GM19328 (cell line): ENCODE measurements at regions not wholly inside any gene's neighbourhood (a gene's known extent, or its start where the extent isn't known, plus 50 kb on each side); places are given as distances from the start of the nearest gene placed in this dataset.
A peak's percentile ranks its signal among the peaks of the same experiment; 100 is the strongest.

Experiments
- ATAC-seq: cut with Tn5 transposase; IDR thresholded peaks from one replicate; pipeline ENCODE4 v1.9.1; 2021; ENCODE audit warnings: mild to moderate bottlenecking, moderate library complexity; ENCODE audit not compliant: unreplicated experiment

DNA sequence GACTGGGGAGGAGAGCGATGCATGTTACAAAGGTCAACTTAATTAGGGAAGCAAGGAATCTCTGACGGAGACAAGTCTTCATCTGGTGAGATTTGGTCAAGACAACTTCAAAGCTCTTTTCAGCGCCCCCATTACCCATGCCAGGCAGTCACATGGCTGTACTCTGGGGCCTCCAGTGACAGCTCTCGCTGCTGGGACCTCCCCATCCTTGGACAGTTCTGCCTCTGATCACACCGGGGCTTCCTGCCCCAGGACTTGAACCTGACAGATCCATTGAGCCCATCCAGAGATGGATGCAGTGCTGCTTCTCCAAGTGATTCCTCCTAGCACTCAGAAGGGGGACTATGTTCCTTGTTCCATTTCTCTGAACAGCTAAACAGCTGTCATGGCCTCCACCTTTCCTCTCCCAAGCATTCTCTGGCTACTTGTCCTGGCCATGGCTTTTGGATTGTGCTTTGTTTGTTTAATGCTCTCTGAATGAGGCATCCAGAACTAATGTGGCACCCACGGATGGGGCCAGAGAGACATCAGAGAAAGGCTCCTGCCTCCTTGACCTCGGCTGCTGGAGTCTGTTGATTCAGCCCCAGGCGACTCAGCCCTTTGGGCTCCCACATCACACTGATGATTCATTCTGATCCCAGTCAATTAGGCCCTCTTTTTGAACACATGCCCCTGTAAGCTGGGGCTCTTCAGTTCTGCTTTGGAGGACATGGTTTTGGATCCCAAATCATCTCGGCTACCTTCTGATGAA lies 122.1 kb upstream of the ADAMTS16 start:
- no peak for ATAC-seq

DNA sequence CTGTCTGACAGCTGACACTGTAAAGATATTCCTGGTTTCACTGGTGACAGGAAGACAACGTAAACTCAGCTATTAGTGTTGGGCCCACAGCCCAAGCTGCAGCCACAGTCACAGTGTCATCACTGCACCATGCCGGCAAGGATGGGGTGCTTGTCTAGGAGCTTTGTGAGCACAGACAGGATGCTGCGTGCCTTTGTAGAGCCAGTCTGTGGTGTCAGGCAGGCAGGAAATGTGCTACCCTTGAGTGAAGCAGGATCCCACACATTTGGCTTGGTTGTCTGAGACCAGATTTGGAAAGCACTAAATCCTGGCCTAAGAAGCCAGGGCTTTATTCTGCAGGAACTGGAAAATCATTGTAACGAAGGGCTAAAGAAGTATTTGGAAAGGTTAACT lies 121.6 kb upstream of the ADAMTS16 start:
- no peak for ATAC-seq

DNA sequence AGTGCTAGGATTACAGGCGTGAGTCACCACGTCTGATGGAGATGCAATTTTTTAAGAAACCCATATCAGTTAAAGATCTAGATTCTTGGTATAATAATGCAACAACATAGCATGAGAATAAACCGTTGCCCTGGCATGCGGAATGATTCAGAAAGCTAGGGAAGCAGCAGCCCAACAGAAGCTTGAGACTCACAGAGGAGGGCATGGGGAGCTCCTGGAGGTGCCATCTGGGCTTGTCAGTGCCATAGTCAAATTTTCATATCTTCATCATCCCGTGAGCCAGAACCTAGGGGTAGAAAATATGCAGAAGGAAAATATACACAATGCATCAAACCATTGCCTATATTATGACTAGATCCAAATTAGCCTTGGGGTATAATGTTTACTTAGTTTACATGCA lies 118.7 kb upstream of the ADAMTS16 start:
- no peak for ATAC-seq

DNA sequence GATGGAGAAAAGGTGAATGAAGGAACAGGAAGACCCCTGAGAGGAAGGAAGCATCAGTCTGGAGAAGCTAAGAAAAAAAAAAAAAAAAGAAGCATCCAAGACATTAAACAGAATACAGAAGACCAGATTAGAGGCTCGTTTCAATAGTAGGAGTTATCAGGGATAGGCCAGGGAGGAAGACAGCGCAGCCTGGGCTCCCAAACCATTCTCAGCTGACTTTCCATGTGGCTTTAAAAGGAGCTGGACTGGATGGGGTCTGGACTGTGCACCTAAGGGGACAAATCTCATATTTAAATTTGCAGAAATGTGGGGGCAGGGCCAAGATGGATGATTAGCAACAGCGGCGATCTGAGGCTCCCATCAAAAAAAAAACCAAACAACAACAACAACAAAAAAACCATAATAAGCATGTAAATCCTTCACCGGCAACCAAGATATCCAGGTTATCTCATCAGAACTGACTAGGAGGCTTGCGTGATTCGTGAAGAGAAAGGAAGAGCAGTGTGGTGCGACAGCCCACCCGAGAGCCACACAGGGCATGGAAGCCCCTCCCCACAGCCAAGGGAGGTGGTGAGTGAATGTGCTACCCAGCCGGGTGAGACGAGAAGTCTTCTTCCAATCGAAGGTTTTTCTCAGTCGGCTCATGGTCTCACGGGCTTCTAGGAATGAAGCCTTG lies 114.9 kb upstream of the ADAMTS16 start:
- ATAC-seq, result no peak

DNA sequence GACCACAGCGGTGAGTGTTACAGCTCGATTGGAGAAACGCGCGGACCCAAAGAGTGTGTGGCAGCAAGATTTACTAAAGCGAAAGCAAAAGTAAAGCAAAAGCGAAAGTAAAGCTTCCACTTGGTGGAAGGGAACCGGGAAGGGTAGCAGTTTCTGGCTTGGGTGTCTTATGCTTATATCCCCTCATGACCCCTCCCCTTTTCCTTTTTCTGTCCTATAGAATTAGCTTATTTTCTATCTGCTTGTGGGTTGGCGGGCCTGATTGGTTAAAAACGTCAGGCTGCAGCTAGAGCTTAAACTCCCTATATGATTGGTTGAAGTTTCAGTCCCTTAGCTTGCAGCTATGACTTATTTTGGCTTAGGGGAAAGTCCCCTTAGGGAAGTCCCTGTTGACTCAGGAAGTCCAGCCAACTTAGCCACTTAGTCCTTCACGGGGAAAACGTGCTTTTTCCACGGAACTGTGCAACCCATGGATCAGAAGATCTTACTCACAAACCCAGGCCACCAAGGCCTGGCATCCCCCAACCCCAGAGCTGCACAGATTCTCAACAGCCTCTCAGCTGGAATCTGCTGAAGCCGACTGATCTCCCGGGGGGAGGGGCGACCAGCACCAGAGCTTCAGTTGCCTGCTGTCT lies 114.2 kb upstream of the ADAMTS16 start:
- ATAC-seq, result no peak

DNA sequence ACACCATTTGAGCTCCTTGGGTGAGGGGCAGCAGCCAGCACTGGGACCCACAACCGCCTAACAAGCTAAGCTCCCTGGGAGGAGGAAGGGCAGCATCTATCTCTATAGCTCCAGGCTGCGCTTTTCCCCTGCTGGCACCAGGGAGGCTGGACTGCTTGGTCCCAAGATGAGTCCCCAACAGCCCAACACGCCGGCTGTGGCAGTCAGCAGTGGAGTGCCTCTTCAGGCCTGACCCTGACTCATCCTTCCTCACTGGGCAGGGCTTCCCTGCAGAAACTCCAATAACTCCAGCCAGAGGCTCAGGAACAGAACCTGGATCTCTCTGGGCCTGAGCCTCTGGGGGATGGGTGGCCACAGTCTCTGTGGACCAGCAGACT lies 113.7 kb upstream of the ADAMTS16 start:
- ATAC-seq, result no peak

DNA sequence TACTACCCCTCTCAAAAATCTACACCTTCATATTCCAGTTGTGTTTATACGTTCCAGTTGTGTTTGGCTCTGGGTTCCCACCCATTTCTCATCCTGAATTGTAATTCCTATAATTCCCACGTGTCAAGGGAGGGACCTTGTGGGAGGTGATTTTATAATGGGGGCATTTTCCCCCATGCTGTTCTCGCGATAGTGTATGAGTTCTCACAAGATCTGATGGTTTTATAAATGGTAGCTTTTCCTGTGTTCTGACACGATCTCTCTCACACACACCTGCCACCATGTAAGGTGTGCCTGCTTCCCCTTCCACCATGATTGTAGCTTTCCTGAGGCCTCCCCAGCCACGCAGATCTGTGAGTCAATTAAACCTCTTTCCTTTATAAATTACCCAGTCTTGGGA lies 108.5 kb upstream of the ADAMTS16 start:
- ATAC-seq, result no peak

DNA sequence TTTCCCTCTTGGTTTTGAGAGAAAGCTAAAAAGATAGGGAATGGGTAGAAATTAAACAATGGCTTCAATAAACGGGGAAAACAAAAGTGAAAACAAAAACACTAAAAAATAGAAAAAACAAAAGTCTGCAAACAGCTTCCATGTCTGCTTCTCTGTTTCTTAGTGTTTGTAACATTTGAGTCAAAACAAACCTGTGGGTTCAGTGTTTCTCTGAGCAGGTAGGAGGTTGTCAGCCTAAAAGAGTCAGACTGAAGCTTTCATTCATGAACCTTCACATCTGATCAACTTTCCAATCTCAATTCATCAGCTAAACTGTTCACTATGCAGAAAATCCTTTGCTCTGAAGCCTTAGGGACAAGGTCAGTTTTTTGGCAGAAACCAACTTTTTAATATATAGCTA lies 102.5 kb upstream of the ADAMTS16 start:
- no peak for ATAC-seq

DNA sequence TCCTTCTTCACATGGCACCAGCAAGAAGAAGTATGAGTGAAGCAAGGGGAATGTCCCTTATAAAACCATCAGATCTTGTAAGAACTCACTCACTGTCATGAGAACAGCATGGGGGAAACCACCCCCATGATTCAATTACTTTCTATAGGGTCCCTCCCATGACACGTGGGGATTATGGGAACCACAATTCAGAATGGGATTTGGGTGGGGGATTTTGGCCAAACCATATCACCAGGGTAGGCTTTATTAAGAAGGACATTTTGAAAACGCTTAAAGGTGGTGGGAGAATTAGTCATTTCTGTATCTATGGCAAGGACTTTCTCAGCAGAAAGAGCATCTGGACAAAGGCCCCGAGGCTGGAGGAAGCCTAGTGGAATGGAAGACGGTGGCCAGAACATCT lies 100.2 kb upstream of the ADAMTS16 start:
- no peak for ATAC-seq

DNA sequence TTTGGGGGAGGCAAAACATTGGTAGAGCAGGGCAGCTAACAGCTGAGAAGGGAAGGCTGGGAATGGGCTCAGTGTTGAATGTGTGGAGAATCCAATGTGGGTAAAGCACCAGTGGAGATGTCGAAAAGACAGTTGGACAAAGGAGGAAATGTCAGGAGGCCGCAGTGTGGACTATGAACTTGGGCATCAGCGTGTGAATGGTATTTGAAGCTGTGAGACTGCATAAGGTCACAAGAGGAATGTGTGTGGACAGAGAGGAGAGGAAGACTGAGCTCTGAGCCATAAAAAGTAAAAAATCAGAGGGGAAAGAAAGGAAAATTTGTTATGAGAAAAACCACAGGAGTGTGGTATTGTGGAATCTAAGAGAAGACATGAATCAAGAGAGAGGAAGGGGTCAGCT lies 99.4 kb upstream of the ADAMTS16 start:
- no peak for ATAC-seq

DNA sequence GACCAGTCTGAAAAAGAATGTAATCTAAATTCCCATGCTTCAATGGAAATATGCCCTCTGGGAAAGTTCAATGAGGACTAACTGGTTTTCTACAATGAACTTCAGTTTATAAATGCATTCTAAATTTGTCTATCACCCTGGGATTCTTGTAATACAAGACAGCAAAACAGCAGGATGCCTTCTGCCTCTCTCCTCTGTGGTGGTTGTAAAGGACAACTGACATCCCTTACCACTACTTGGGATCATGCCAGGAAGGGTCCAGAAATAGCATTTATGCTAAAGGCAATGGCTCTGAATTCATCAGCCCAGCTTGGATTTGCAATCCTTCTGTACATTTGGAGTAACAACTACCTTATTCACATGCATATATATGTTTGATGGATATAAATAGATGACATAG lies 97.3 kb upstream of the ADAMTS16 start:
- ATAC-seq, result no peak

DNA sequence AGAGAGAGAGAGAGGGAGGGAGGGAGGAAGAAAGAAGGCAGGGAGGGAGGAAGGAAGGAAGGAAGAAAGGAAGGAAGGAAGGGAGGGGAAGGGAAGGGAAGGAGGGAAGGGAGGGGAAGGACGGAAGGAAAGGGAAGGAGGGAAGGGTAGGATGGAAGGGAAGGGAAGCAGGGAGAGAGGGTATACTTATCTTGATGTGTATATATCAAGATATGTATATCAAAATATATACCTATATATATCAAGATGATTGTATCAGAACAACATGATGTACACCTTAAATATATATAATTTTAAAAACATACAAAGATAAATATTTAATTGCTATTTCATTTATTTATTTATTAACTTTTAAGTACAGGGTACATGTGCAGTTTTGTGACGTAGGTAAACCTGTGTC lies 96.8 kb upstream of the ADAMTS16 start:
- no peak for ATAC-seq

DNA sequence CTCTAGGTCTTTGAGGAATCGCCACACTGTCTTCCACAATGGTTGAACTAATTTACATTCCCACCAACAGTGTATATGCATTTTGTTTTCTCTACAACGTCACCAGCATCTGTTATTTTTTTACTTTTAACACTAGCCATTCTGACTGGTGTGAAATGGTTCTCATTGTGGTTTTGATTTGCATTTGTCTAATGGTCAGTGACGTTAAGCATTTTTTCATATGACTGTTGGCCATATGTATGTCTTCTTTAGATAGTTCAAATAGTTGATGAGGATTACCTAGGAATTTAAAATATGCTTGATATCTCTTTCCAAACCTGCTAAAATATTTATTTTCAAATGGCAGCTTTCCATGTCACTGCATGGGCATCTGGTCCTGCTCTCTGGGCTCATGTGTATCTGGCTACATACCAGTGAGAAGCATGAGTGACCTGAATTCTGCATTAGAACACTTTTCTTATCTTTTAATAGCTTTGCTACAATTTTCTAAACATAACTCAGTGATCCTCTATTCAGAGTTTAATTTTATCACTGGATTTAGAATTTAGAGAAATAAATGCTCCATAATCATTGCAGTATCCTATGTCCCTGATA lies 95.8 kb upstream of the ADAMTS16 start:
- ATAC-seq, result no peak

DNA sequence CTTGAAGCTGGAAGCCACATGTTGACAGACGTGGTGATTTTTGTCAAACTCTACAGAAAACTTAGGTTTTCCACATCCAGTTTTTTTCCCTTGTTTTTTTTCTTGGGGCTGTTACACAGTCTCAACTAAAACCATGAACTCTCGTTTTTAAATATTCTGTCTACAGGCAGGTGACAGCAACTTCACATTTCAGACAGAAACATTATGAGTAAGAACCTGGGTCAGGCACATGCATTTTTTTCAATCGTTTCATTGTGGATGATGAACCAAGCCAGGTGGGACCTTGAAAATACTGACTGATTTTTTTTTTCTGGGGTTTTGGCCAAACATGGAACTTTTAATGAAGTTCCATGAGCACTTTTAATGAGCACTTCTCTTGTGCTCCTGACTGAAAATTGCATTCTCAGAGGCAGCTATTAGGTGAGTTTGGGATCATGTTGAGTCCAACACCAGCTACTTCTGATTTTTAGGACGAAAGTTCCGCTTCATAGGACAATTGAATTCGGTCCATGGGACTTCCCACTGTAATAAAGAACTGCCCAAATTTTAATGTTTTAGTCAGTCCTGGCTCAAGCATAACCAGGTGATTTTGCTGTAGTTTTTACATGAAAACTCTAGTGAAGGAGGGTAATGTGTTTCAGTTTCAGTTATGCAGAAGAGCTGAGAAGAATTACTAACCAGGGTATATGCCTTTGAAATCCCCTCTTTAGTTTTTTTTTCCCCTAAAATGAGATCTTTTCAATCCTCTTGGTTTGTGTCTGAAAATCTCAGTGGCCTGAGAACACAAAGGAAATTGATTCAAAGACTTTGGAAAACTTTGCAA lies 93.2 kb upstream of the ADAMTS16 start:
- ATAC-seq, result peak; percentile 75

DNA sequence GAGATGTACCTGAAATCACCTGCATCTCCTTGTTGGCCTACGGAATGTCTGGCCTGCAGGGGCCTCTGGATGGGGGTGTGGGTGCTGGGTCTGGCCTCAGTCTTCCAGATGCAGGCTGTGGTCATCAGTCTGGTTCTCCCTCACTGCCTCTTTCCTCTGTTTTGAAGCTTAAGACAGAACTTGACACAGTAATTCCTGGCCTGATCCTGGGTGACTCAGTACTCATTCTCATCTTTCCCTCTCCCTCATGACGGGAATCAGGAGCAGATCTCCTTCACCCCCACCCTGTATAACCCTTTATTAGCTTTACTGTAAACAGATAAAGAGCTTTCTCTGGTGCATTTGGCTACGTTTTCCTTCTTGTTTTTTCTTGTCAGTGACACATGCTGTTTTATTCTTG lies 89.3 kb upstream of the ADAMTS16 start:
- no peak for ATAC-seq

DNA sequence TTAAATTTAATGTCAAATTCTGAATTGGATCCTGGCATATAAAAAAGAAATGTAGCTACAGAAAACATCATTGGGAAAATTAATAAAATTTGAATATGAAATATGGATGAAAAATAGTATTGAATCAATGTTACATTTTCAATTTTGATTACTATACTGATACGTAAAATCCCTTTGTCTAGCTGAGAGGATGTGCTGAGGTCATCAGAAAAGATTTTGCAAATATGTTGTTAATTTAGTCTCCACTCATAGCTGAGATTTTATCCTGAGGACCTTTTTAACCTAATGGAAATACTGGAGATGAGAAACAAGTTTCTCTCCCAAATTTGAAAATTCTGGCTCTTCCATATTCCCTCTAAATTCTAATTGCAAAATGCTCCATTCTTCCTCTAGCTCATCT lies 84.4 kb upstream of the ADAMTS16 start:
- ATAC-seq, result no peak

DNA sequence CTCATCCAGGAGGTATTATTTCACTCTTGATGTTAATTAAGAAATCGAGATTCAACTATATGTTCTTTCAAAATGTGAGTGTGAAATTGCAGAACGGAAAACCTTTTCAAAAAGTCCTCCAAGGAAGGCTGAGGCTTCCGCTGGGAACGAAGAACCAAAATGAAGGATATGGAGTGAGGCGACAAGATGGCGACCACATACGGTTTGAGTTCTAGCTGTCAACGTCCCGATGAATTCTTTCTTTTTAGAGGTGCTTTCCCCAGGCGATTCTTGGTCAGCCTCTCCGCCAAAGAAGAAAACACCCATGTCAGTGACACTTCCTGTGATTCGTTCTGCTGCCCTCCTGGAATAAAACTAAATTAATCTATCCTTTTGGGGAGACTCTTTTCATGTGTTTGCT lies 78.3 kb upstream of the ADAMTS16 start:
- no peak for ATAC-seq

DNA sequence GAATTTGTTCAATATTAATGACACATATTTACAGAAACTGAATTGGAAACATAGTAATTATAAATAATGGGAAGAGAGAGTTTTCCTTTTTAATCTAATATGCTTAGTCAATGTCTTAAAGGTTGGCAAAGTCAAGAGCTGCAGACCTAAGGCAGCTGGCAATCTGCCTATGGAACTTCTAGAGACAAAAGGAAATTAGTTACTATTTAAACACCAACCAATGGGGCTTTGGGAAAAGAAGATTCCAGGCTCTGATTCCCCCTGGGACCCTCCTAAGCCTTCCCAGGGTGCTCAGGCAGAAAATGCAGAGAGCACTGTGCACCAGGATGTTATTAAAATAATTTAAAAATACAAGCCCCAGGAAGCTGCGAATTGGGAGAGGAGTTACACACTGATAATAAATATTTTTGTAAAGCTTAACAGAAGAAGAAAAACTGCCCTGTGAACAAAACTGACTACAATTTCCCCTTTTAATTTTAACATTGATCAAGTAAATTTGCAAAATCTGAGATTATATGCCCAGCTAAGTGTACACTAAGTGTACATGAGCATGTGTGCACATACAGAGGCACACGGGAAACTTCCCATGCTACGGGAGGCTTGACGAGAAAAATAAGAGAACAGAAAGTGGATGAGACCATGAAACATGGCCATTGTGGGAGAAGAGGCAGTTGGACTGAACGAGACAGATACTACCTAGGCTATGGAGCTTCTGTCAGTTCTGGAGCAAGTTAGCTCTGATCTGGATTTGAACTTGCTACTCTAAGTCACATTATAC lies 77.4 kb upstream of the ADAMTS16 start:
- no peak for ATAC-seq

DNA sequence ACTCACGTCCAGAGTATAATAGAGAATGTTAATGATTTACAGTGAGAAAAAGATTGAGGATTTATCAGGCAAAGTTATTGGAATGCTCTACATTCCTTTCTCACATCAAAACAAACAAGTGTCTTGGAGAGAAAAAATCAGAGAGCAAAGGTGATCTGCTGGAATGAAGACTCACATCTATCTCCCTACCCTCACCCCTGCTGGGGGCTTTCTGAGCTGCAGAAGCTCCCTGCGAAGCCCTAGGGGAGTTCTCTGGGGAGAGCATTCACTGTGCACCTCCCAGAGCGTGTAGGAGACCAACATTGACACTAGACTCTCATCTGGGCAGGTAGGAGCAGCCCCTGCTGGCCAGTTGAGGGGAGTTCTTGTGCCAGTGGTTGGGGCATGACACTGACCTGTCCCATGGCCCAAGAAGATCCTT lies 76.6 kb upstream of the ADAMTS16 start:
- no peak for ATAC-seq

DNA sequence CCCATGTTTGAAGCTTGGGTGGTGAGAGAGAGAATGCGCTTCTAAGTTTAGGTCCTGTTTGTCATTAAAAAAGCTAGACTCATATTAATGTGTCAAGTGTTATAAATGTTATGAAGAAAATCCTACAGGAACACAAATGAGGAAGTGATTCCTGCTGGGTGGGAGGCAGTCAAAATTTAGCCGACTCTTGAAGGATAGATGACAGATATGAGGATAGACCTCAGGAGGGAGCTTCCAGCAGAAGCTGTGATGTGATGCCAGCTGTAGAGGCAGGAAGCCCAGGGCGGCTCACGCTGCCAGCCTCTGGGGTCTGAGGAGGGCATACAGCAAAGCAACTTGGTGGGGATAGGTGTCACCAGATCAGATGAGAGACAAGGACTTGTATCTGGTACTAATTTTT lies 74.7 kb upstream of the ADAMTS16 start:
- no peak for ATAC-seq
